ENCODE measurements at regions not wholly inside any gene's neighbourhood (a gene's known extent, or its start where the extent isn't known, plus 50 kb on each side); places are given as distances from the start of the nearest gene placed in this dataset.
"Not testable (repeated sequence)": the region's sequence is repeated elsewhere in the genome, so short reads cannot be mapped to it uniquely, and the experiment has no call there.

DNA sequence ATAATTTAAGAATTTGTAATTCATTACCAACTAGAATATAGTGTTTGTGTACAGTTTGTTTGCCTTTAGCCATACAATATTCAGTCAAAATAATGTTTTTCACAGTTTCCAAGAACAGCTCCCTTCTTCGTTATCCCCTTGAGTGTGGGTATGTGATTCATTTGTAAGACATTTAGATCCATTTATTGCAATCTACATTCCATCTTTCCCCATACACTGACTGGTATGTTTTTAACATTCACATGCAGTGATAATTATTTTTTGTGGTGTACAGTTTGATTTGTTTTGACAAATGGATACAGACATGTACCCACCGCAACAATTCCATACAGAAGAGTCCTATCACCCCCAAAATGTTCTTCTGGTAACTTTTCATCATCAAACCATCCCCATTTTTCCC is 589.1 kb upstream of the ADAMTS5 start:
- DNase-seq: no peak
- H3K27me3 ChIP-seq: no peaks in the 10 kb centered on the region
- ATAC-seq: no peak
- no peaks in the 10 kb centered on the region for H3K4me1 ChIP-seq
- H3K36me3 ChIP-seq: no peaks in the 10 kb centered on the region
- TF ChIP-seq, protein P1, sequence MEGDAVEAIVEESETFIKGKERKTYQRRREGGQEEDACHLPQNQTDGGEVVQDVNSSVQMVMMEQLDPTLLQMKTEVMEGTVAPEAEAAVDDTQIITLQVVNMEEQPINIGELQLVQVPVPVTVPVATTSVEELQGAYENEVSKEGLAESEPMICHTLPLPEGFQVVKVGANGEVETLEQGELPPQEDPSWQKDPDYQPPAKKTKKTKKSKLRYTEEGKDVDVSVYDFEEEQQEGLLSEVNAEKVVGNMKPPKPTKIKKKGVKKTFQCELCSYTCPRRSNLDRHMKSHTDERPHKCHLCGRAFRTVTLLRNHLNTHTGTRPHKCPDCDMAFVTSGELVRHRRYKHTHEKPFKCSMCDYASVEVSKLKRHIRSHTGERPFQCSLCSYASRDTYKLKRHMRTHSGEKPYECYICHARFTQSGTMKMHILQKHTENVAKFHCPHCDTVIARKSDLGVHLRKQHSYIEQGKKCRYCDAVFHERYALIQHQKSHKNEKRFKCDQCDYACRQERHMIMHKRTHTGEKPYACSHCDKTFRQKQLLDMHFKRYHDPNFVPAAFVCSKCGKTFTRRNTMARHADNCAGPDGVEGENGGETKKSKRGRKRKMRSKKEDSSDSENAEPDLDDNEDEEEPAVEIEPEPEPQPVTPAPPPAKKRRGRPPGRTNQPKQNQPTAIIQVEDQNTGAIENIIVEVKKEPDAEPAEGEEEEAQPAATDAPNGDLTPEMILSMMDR (IDR thresholded peaks at IDR 0.05): no peak
- H3K4me3 ChIP-seq: no peak overlapping the region
- H3K27ac ChIP-seq: no peak overlapping the region
- intact Hi-C loops (cut with DNase I): no loop called here
- H3K9me3 ChIP-seq: peaks cover 0 to 13% of the 10 kb centered on the region in 2 donors

DNA sequence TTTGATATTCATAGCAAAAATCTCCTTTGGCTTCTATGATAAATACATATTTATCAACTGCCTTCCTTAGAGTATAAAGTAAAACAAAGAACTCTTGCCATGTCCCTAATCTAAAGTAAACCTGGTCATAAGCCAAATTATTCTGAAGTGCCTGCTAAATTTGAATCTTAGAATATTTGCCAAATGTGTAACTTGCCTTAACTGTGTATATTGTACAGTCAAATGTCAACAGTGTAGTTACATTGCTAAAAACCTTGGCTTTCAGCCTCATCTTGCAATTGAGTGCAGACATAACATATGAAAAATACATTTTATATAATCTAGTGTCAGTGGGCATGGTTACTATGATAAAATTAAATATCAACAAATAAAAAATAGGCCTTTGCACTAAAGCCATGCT is 583.4 kb upstream of the ADAMTS5 start:
- Histone ChIP-seq H3K27me3 (no peaks in the 10 kb centered on the region), H3K4me1 (peaks cover 0 to 8% of the 10 kb centered on the region in 2 donors), H3K9me3 (peaks cover 0 to 13% of the 10 kb centered on the region in 2 donors), H3K36me3 (no peaks in the 10 kb centered on the region), H3K4me3 (no peak overlapping the region), H3K27ac (no peak overlapping the region)
- intact Hi-C loops (cut with DNase I): no loop called here
- TF ChIP-seq, protein P1 (IDR thresholded peaks at IDR 0.05): no peak
- DNase-seq: peak in 1 of 4 donors; percentile 65
- ATAC-seq: peak; percentile 79

DNA sequence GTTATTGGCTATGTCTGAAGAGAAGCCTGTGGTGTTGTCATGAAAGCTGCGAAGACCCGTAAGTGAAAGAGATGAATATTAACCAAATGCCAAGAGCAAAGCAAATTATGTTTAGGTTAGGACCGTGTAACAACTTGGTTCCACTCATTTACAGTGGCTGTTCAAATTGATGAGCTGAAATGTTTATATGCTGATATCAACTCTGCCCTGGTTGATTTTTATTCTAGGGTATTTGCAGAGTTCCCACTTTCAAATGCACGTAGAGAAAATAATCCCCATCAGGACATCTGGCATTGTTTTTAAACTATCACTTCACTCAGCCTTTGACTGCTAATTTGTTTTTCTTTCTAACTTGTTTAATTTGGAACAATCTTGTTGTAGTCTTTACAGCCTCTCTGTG is 581.6 kb upstream of the ADAMTS5 start:
- Histone ChIP-seq H3K27ac (no peak overlapping the region), H3K4me3 (no peak overlapping the region), H3K9me3 (peaks cover 0 to 13% of the 10 kb centered on the region in 2 donors), H3K27me3 (no peaks in the 10 kb centered on the region), H3K36me3 (no peaks in the 10 kb centered on the region), H3K4me1 (peaks cover 0 to 8% of the 10 kb centered on the region in 2 donors)
- intact Hi-C loops (cut with DNase I): no loop called here
- peak in 1 of 4 donors; percentile 57 for DNase-seq
- TF ChIP-seq, protein P1 (IDR thresholded peaks at IDR 0.05): no peak
- ATAC-seq: no peak

DNA sequence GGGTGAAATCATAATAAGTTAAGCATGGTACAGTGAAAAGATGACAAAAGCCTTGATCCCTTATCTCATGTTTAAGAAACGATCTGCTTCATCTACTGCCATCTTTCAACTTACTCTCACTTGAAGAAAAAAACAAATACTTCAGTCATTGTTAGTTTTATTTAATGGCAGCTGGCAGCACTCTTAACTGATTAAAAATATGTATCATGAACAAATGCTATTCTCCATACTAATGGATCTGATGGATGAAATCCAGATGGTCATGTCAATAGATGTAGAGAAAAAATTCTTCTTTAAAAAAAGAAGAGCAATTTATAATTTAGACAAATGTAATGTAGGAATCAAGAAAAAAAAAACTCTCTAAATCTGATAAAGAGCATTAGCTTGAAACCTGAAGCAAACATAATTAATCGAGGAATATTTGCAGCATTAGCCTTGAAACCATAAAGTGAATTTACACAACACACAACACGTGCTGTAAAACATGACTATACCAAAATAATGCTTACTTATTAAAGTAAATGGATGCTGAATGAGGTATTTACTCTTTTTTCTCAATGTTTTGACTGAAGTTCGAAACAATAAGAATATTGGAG is 579.0 kb upstream of the ADAMTS5 start:
- no peaks in the 10 kb centered on the region for H3K27me3 ChIP-seq
- intact Hi-C loops (cut with DNase I): no loop called here
- no peak overlapping the region for H3K4me3 ChIP-seq
- no peak overlapping the region for H3K27ac ChIP-seq
- TF ChIP-seq, protein P1 (IDR thresholded peaks at IDR 0.05): no peak
- H3K9me3 ChIP-seq: no peaks in the 10 kb centered on the region
- no peak for ATAC-seq
- H3K4me1 ChIP-seq: peaks cover 0 to 8% of the 10 kb centered on the region in 2 donors
- DNase-seq: no peak
- H3K36me3 ChIP-seq: no peaks in the 10 kb centered on the region

DNA sequence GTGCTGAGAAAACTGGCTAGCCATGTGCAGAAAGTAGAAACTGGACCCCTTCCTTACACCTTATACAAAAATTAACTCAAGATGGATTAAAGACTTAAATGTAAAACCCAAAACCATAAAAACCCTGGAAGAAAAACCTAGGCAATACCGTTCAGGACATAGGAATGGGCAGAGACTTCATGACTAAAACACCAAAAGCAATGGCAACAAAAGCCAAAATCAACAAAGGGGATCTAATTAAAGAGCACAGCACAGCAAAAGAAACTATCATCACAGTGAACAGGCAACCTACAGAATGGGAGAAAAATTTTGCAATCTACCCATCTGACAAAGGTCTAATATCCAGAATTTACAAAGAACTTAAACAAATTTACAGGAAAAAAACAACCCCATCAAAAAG is 575.2 kb upstream of the ADAMTS5 start:
- DNase-seq; intact Hi-C loops (cut with DNase I); H3K36me3 ChIP-seq; H3K4me3 ChIP-seq; H3K27ac ChIP-seq; ATAC-seq; H3K9me3 ChIP-seq; H3K27me3 ChIP-seq; H3K4me1 ChIP-seq: not testable (repeated sequence)

DNA sequence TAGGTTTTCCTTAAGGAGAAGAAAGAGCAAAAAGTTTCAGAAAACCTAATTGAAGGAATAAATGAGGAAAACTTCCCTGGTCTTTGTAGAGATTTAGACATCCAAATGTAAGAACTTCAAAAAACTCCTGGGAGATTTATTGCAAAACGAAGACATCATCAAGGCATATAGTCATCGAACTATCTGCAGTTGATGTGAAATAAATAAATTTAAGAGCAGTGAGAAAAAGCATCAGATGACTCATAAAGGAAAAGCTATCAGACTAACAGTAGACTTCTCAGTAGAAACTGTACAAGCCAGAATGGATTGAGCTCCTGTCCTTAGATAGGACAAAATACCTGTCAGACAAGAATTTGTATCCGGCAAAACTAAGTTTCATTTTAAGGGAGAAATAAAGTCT is 569.4 kb upstream of the ADAMTS5 start:
- no peak for DNase-seq
- Histone ChIP-seq H3K9me3 (no peaks in the 10 kb centered on the region), H3K4me3 (no peak overlapping the region), H3K4me1 (no peaks in the 10 kb centered on the region), H3K27ac (no peak overlapping the region), H3K27me3 (no peaks in the 10 kb centered on the region), H3K36me3 (no peaks in the 10 kb centered on the region)
- TF ChIP-seq, protein P1 (IDR thresholded peaks at IDR 0.05): no peak
- intact Hi-C loops (cut with DNase I): no loop called here
- no peak for ATAC-seq

All from left lung (tissue), 4 donors.